Activated CD4-positive, alpha-beta T cell treated with anti-CD3 and anti-CD28 coated beads, Interleukin-2, amount 10 ng/mL, durations not matched to agents 24 days and 14 days (primary cell): ENCODE measurements at regions not wholly inside any gene's neighbourhood (a gene's known extent, or its start where the extent isn't known, plus 50 kb on each side); places are given as distances from the start of the nearest gene placed in this dataset.

Source experiments
- DNase-seq: peaks from one replicate; pipeline ENCODE4 v3.0.0; 2022
- H3K27ac Mint-ChIP-seq: one replicate; pipeline ENCODE4 v1.8.0; 2022; ENCODE audit warnings: mild to moderate bottlenecking, mixed read lengths
- H3K27me3 Mint-ChIP-seq: one replicate; pipeline ENCODE4 v1.8.0; 2022; ENCODE audit warnings: mixed read lengths
- H3K36me3 Mint-ChIP-seq: one replicate; pipeline ENCODE4 v1.8.0; 2022; ENCODE audit warnings: low read depth, mild to moderate bottlenecking, mixed read lengths
- H3K4me1 Mint-ChIP-seq: one replicate; pipeline ENCODE4 v1.8.0; 2021; ENCODE audit warnings: mixed read lengths
- H3K4me3 Mint-ChIP-seq: one replicate; pipeline ENCODE4 v1.8.0; 2022; ENCODE audit warnings: mild to moderate bottlenecking, moderate library complexity, mixed read lengths
- H3K9me3 Mint-ChIP-seq: one replicate; pipeline ENCODE4 v1.8.0; 2021; ENCODE audit warnings: mixed read lengths
- intact Hi-C: fragments of 100-400 bp; cut with micrococcal nuclease; formaldehyde crosslinking; loops from one replicate; pipeline ENCODE4 v1.15.1; 2023

DNA sequence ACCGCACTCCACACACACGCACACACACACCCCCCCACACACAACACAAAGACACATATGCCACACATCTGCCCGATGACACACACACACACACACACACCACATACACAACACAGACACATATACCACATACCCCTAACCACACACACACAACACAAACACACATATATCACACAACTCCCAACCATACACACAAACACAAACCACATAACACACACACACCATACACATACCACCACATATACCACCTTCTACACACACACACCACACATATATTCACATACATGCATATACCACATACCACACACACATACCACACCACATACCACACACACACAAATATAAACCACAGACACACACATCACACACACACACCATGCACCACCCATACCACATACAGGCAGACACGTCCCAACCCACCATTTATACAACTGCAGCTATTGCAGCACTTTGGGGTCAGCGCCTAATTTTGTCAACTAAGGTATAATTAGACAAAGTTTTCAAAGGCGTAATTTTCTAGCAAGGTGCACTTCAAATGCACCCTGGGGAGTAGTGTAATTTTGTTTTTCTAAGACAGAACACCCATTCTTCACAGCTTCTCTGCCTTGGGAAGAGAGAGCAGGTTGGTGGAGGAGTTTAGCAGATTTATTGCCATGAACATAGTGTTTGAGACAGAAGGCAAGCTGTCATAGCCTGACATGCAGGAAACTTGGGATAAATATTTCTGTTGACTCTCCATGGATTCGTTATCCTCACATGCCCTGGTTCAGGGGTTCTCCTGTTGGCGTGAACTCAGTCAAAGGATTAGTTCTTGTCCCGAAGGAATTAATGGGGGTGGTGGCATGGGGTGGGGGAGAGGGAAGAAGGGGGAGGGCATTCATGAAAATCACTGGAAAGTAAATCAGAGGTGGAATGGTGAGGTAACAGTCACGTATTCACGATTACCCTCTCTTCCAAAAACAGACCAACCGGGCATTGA, 416.1 kb downstream of the LPIN1 start:
- peaks cover 5% of the 10 kb centered on the region for H3K9me3 Mint-ChIP-seq

GRCh38 chr2:12163866-12164265, 417.4 kb downstream of the LPIN1 start:
- intact Hi-C loops, result no loop called here
- Mint-ChIP-seq H3K9me3 (peaks cover 5% of the 10 kb centered on the region), H3K27ac (no peak overlapping the region), H3K27me3 (peaks cover 14% of the 10 kb centered on the region), H3K4me3 (no peak overlapping the region), H3K4me1 (peaks cover 9% of the 10 kb centered on the region), H3K36me3 (no peaks in the 10 kb centered on the region)
- DNase-seq, result no peak

More for the DNA sequence above, 416.1 kb downstream of the LPIN1 start:
- Mint-ChIP-seq H3K27ac (no peak overlapping the region), H3K36me3 (no peaks in the 10 kb centered on the region), H3K27me3 (peaks cover 19% of the 10 kb centered on the region), H3K4me3 (no peak overlapping the region), H3K4me1 (peaks cover 7% of the 10 kb centered on the region)
- DNase-seq, result no peak
- intact Hi-C loops, result no loop called here

GRCh38 chr2:12164689-12165088, 418.3 kb downstream of the LPIN1 start:
- no peak for DNase-seq
- peaks cover 5% of the 10 kb centered on the region for H3K9me3 Mint-ChIP-seq
- no peak overlapping the region for H3K27ac Mint-ChIP-seq
- intact Hi-C loops, result no loop called here
- peaks cover 17% of the 10 kb centered on the region for H3K4me1 Mint-ChIP-seq
- H3K36me3 Mint-ChIP-seq, result no peaks in the 10 kb centered on the region
- no peak overlapping the region for H3K4me3 Mint-ChIP-seq
- H3K27me3 Mint-ChIP-seq, result peaks cover 12% of the 10 kb centered on the region

DNA sequence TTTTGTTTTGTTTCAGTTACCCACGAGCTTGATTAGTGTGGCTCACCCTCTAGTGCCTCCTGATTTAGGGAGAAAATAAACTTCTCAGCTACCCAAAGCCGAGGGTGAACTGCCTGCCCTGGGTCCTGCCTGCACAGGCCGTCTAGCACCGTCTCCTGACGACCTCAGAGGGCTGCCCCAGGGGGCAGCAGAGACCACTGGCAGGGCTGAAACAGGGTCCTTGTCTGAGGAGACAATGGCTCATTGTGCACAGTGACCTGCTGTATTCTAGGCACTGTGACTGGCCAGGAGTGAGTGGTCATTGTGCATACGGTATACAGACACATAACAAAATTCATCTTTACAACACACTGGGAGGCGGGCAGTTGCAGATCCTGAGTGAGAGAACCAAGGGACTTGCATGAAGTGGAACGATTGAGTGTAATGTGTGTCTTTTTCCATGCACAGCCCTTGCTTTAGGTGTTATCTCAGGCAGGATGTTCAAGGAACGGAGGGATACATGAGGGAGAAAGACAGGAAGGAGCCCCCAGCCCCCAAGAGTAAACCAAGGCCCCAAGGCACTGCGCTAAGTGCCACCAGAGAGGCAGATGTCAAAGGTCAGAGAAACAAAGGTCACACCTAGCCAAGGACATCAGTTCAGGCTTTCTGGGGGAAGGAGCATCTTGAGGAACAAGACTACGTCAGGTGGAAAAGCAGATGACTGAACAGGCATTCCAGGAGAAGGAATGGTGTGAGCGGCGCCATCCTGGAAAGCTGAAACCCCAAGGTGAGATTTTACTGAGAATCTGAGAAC, 421.3 kb downstream of the LPIN1 start:
- no peaks in the 10 kb centered on the region for H3K9me3 Mint-ChIP-seq
- H3K36me3 Mint-ChIP-seq, result no peaks in the 10 kb centered on the region
- intact Hi-C loops, result no loop called here
- no peak overlapping the region for H3K27ac Mint-ChIP-seq
- DNase-seq, result no peak
- peaks cover 5% of the 10 kb centered on the region for H3K27me3 Mint-ChIP-seq
- H3K4me1 Mint-ChIP-seq, result peaks cover 21% of the 10 kb centered on the region
- H3K4me3 Mint-ChIP-seq, result no peak overlapping the region

DNA sequence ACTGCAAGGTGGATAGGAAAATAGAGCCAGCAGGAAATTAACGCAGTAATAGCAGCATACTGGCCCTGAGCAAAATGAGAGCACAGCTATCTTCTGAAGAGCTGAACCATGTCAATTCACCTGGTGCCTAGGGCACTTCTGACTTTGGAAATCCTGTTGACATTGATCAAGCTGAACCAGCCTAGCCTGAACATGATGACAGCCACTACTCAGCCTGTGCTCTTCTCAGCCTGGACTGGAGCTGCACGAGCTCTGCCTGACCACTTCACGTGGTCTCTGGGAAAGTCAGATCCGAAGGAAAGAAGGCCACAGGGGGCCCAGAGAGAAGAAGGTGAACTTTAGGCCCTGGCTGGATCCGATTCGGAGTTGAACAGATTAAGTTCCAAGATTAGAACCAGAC, 421.9 kb downstream of the LPIN1 start:
- H3K4me3 Mint-ChIP-seq, result no peak overlapping the region
- DNase-seq, result no peak
- H3K27ac Mint-ChIP-seq, result no peak overlapping the region
- H3K9me3 Mint-ChIP-seq, result no peaks in the 10 kb centered on the region
- H3K27me3 Mint-ChIP-seq, result peaks cover 5% of the 10 kb centered on the region
- no peaks in the 10 kb centered on the region for H3K36me3 Mint-ChIP-seq
- peaks cover 22% of the 10 kb centered on the region for H3K4me1 Mint-ChIP-seq
- intact Hi-C loops, result no loop called here

- H3K4me1 Mint-ChIP-seq, result peaks cover 22% of the 10 kb centered on the region
- peaks cover 2% of the 10 kb centered on the region for H3K27me3 Mint-ChIP-seq
- H3K27ac Mint-ChIP-seq, result peak overlapping the region; percentile 11
- H3K36me3 Mint-ChIP-seq, result no peaks in the 10 kb centered on the region
- DNase-seq, result no peak
- no peak overlapping the region for H3K4me3 Mint-ChIP-seq
- intact Hi-C loops, result no loop called here
- no peaks in the 10 kb centered on the region for H3K9me3 Mint-ChIP-seq
These were observed 422.5 kb downstream of the LPIN1 start for GRCh38 chr2:12168791-12169388.

DNA sequence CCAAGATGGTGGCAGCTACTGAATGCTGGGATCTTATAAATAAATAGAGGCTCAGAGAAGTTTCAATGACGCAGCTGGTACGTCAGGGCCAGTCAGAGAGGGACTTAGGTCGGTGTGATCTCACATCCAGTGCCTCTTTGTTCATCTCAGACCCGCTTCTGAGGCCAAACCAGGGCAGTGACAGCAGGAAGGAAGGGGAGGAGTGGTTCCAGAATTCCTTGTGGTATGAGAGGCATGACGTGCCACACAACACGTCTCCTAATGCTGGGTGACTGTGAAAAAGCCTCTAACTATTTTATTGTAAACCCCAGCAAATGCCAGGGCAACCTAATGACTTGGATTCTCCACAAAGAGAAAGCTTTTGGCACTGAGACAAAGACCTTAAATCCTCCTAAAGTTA, 423.3 kb downstream of the LPIN1 start:
- Mint-ChIP-seq H3K4me1 (peaks cover 19% of the 10 kb centered on the region), H3K4me3 (no peak overlapping the region), H3K27ac (peak overlapping the region; percentile 18), H3K9me3 (no peaks in the 10 kb centered on the region), H3K36me3 (no peaks in the 10 kb centered on the region), H3K27me3 (no peaks in the 10 kb centered on the region)
- intact Hi-C loops, result no loop called here
- peak; percentile 73 for DNase-seq

DNA sequence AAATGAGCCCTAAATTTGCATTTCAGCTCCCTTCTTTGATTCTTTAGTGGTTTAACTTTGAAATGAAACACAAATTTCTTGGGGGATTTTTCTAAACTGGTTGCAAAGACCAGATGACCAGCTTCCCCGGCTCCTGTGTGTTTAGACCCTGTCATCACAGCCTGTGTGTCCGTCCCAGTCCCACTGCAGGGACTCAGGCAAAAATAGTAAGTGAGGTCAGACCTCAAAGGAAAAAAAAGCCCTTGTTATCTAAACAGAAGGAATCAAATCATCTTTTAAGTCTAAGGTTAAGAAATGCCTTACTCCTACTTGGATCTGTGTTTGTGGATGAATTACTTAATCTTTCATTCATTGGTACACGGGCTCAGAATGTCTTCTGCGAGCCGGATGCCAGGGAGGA, 423.7 kb downstream of the LPIN1 start:
- no peaks in the 10 kb centered on the region for H3K9me3 Mint-ChIP-seq
- intact Hi-C loops, result no loop called here
- DNase-seq, result no peak
- no peak overlapping the region for H3K4me3 Mint-ChIP-seq
- peaks cover 17% of the 10 kb centered on the region for H3K4me1 Mint-ChIP-seq
- H3K27ac Mint-ChIP-seq, result no peak overlapping the region
- H3K27me3 Mint-ChIP-seq, result no peaks in the 10 kb centered on the region
- no peaks in the 10 kb centered on the region for H3K36me3 Mint-ChIP-seq

- Mint-ChIP-seq H3K27me3 (no peaks in the 10 kb centered on the region), H3K27ac (no peak overlapping the region), H3K4me3 (no peak overlapping the region), H3K9me3 (peaks cover 3% of the 10 kb centered on the region), H3K4me1 (peaks cover 43% of the 10 kb centered on the region), H3K36me3 (no peaks in the 10 kb centered on the region)
- no peak for DNase-seq
- intact Hi-C loops, result no loop called here
These were observed 427.0 kb downstream of the LPIN1 start for GRCh38 chr2:12173271-12173942.

GRCh38 chr2:12173943-12174340, 427.5 kb downstream of the LPIN1 start:
- no peak for DNase-seq
- Mint-ChIP-seq H3K36me3 (no peaks in the 10 kb centered on the region), H3K9me3 (peaks cover 3% of the 10 kb centered on the region), H3K4me3 (no peak overlapping the region), H3K4me1 (peaks cover 46% of the 10 kb centered on the region), H3K27ac (no peak overlapping the region), H3K27me3 (no peaks in the 10 kb centered on the region)
- intact Hi-C loops, result no loop called here

- H3K9me3 Mint-ChIP-seq, result peaks cover 3% of the 10 kb centered on the region
- peaks cover 34% of the 10 kb centered on the region for H3K4me1 Mint-ChIP-seq
- intact Hi-C loops, result loop anchor here (5.0 kb wide), 2 partner anchors 327 to 542 kb away; partner anchors contain the start of gene TRIB2
- H3K27ac Mint-ChIP-seq, result no peak overlapping the region
- H3K4me3 Mint-ChIP-seq, result no peak overlapping the region
- H3K36me3 Mint-ChIP-seq, result no peaks in the 10 kb centered on the region
- DNase-seq, result no peak
- no peaks in the 10 kb centered on the region for H3K27me3 Mint-ChIP-seq
These were observed 428.9 kb downstream of the LPIN1 start for GRCh38 chr2:12175323-12175722.

DNA sequence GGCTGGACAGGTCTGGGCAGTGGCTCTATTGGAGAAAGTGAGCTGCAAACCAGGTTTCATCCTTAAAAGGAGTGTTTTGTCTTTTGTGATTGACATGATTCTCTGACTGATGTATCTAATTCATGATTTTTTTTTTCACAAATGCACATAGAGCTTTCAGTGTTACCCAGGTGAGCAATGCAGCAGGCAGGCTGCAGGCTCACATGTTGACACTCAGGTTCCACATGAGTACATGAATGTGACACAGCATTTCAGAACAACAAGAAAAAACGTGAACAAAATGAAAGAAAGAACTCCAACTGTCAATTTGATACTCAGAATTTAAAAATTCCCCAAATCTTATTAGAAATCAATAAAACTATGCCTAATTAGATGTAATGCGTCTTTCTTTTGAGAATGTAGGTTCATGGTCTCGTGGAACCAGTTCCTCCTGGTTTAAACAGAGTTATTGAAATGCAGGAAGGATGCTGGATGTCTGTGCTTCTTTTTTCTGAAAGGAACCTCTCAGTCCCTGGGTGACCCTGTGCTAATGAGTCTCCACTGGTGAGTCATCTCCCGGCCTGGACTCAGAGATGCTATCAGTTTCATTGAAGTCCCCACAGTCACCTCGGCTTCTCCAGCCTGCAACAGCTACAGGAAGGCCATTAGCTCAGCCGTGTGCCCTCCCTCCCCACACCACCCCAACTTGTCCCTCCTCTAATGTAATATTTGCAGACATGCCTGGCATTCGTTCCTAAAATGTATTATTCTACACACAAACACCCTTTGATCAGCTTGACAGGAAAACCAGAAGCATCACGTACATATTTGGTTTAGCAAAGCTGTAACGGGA, 430.4 kb downstream of the LPIN1 start:
- H3K4me1 Mint-ChIP-seq, result peaks cover 33% of the 10 kb centered on the region
- H3K4me3 Mint-ChIP-seq, result peak overlapping the region; percentile 2
- intact Hi-C loops, result loop anchor here (5.0 kb wide), 2 partner anchors 325 to 540 kb away; partner anchors contain the start of gene TRIB2
- no peaks in the 10 kb centered on the region for H3K36me3 Mint-ChIP-seq
- DNase-seq, result peak; percentile 66
- peaks cover 3% of the 10 kb centered on the region for H3K9me3 Mint-ChIP-seq
- no peak overlapping the region for H3K27ac Mint-ChIP-seq
- H3K27me3 Mint-ChIP-seq, result peaks cover 7% of the 10 kb centered on the region
